H9 (cell line): ENCODE measurements at regions not wholly inside any gene's neighbourhood (a gene's known extent, or its start where the extent isn't known, plus 50 kb on each side); places are given as distances from the start of the nearest gene placed in this dataset.

Source experiments
- DNase-seq: peaks from one replicate; pipeline ENCODE4 v3.0.0-alpha.2; 2017
- H2AFZ ChIP-seq: one replicate; pipeline ENCODE4 v1.6.1; 2013; ENCODE audit warnings: mild to moderate bottlenecking, low read length, control low read depth, moderate library complexity
- H2AK5ac ChIP-seq: 2 replicates; pipeline ENCODE4 v1.6.1; 2013; ENCODE audit warnings: low read length, control low read depth, mixed read lengths; ENCODE audit not compliant: insufficient read length
- H2BK120ac ChIP-seq: one replicate; pipeline ENCODE4 v1.6.1; 2013; ENCODE audit warnings: low read depth, mild to moderate bottlenecking, low read length, control low read depth, inconsistent platforms; ENCODE audit not compliant: poor library complexity, severe bottlenecking
- H2BK12ac ChIP-seq: 2 replicates; pipeline ENCODE4 v1.6.1; 2013; ENCODE audit warnings: low read length, control low read depth, mixed read lengths, low read depth; ENCODE audit not compliant: insufficient read length
- H2BK15ac ChIP-seq: 2 replicates; pipeline ENCODE4 v1.6.1; 2013; ENCODE audit warnings: low read depth, low read length, control low read depth
- H2BK20ac ChIP-seq: one replicate; pipeline ENCODE4 v1.6.1; 2013; ENCODE audit warnings: low read depth, mild to moderate bottlenecking, low read length, control low read depth, inconsistent platforms; ENCODE audit not compliant: poor library complexity, severe bottlenecking
- H2BK5ac ChIP-seq: 2 replicates; pipeline ENCODE4 v1.6.1; 2013; ENCODE audit warnings: low read length, control low read depth, mixed read lengths; ENCODE audit not compliant: insufficient read length
- H3K14ac ChIP-seq: 2 replicates; pipeline ENCODE4 v1.6.1; 2013; ENCODE audit warnings: low read length, control low read depth; ENCODE audit not compliant: insufficient read depth
- H3K18ac ChIP-seq: 2 replicates; pipeline ENCODE4 v1.6.1; 2013; ENCODE audit warnings: low read depth, mild to moderate bottlenecking, mixed read lengths, low read length, control low read depth; ENCODE audit not compliant: insufficient read length
- H3K23ac ChIP-seq: 2 replicates; pipeline ENCODE4 v1.6.1; 2013; ENCODE audit warnings: low read length, control low read depth, mixed read lengths, low read depth; ENCODE audit not compliant: insufficient read length
- H3K23me2 ChIP-seq: 2 replicates; pipeline ENCODE4 v1.6.1; 2013; ENCODE audit warnings: low read depth, mild to moderate bottlenecking, mixed read lengths, low read length, control low read depth; ENCODE audit not compliant: insufficient read length, poor library complexity, severe bottlenecking
- H3K27ac ChIP-seq: 2 replicates; pipeline ENCODE4 v1.5.1; 2013; ENCODE audit warnings: low read length, control low read depth, mixed read lengths, low read depth; ENCODE audit not compliant: insufficient read length
- H3K27me3 ChIP-seq: 2 replicates; pipeline ENCODE4 v1.6.1; 2013; ENCODE audit warnings: low read length, control low read depth, inconsistent platforms; ENCODE audit not compliant: insufficient read depth
- H3K4ac ChIP-seq: 2 replicates; pipeline ENCODE4 v1.6.1; 2013; ENCODE audit warnings: low read depth, mild to moderate bottlenecking, control low read depth, inconsistent platforms, low read length, moderate library complexity
- H3K4me1 ChIP-seq: 2 replicates; pipeline ENCODE4 v1.6.1; 2013; ENCODE audit warnings: low read length, control low read depth, inconsistent platforms; ENCODE audit not compliant: insufficient read depth
- H3K4me2 ChIP-seq: 2 replicates; pipeline ENCODE4 v1.6.1; 2013; ENCODE audit warnings: low read length, control low read depth, mixed read lengths; ENCODE audit not compliant: insufficient read length, insufficient read depth
- H3K56ac ChIP-seq: 2 replicates; pipeline ENCODE4 v1.6.1; 2013; ENCODE audit warnings: low read depth, mild to moderate bottlenecking, mixed read lengths, low read length, control low read depth; ENCODE audit not compliant: insufficient read length
- H3K79me1 ChIP-seq: 2 replicates; pipeline ENCODE4 v1.6.1; 2013; ENCODE audit warnings: low read depth, mild to moderate bottlenecking, moderate library complexity, low read length, control low read depth, inconsistent platforms; ENCODE audit not compliant: insufficient read depth, poor library complexity, severe bottlenecking
- H3K79me2 ChIP-seq: 2 replicates; pipeline ENCODE4 v1.6.1; 2013; ENCODE audit warnings: low read length, control low read depth, inconsistent platforms; ENCODE audit not compliant: insufficient read depth
- H3K9ac ChIP-seq: 2 replicates; pipeline ENCODE4 v1.6.1; 2013; ENCODE audit warnings: low read length, control low read depth, mixed read lengths; ENCODE audit not compliant: insufficient read length; ENCODE audit errors: extremely low read depth
- H3K9me3 ChIP-seq: one replicate; pipeline ENCODE4 v1.6.1; 2013; ENCODE audit warnings: low read depth, low read length, inconsistent platforms; ENCODE audit not compliant: control insufficient read depth
- H3T11ph ChIP-seq: one replicate; pipeline ENCODE4 v1.6.1; 2013; ENCODE audit warnings: mild to moderate bottlenecking, low read length, control low read depth, inconsistent platforms
- H4K20me1 ChIP-seq: one replicate; pipeline ENCODE4 v1.6.1; 2013; ENCODE audit not compliant: control insufficient read depth, insufficient read length, insufficient read depth
- H4K5ac ChIP-seq: 2 replicates; pipeline ENCODE4 v1.6.1; 2013; ENCODE audit warnings: low read depth, mild to moderate bottlenecking, mixed read lengths, low read length, control low read depth; ENCODE audit not compliant: insufficient read length
- H4K8ac ChIP-seq: replicated peaks from 2 replicates; pipeline ENCODE4 v1.6.1; 2013; ENCODE audit warnings: low read length, control low read depth, mixed read lengths, low read depth; ENCODE audit not compliant: insufficient read length
- H4K91ac ChIP-seq: 2 replicates; pipeline ENCODE4 v1.6.1; 2013; ENCODE audit warnings: low read depth, mild to moderate bottlenecking, moderate library complexity, mixed read lengths, low read length, control low read depth; ENCODE audit not compliant: insufficient read length
- H3K27ac Mint-ChIP-seq, 3 experiments: 2 replicates in 2 of 3; 3 replicates in 1 of 3; pipeline ENCODE4 v1.8.0; 2020 to 2021; ENCODE audit warnings: mixed read lengths in 3 of 3, mild to moderate bottlenecking in 1 of 3, moderate library complexity in 1 of 3
- H3K27me3 Mint-ChIP-seq: 2 replicates; pipeline ENCODE4 v1.8.0; 2021; ENCODE audit warnings: low read depth, mild to moderate bottlenecking, moderate library complexity, mixed read lengths
- H3K36me3 Mint-ChIP-seq, 3 experiments: 2 replicates in 2 of 3; 3 replicates in 1 of 3; pipeline ENCODE4 v1.8.0; 2020 to 2021; ENCODE audit warnings: low read depth in 3 of 3, mixed read lengths in 3 of 3; ENCODE audit not compliant: insufficient read depth in 1 of 3
- H3K4me1 Mint-ChIP-seq, 2 experiments: 2 replicates each; pipeline ENCODE4 v1.8.0; 2020; ENCODE audit warnings: mixed read lengths in 2 of 2
- H3K4me3 Mint-ChIP-seq, 2 experiments: 2 replicates in 1 of 2; 3 replicates in 1 of 2; pipeline ENCODE4 v1.8.0; 2020 to 2021; ENCODE audit warnings: mild to moderate bottlenecking in 2 of 2, mixed read lengths in 2 of 2, moderate library complexity in 1 of 2
- H3K9me3 Mint-ChIP-seq, 2 experiments: 2 replicates in 1 of 2; 3 replicates in 1 of 2; pipeline ENCODE4 v1.8.0; 2020; ENCODE audit warnings: mild to moderate bottlenecking in 2 of 2, mixed read lengths in 2 of 2, moderate library complexity in 1 of 2
- WGBS: extraction: QIAGEN DNeasy Blood & Tissue Kit; methylation state at CpG from one replicate; pipeline ENCODE4 v1.1.7; 2013; ENCODE audit warnings: missing lambda C conversion rate, low lambda C conversion rate, mixed read lengths; ENCODE audit not compliant: insufficient read length; ENCODE audit errors: extremely low coverage; 5-methylcytosine and 5-hydroxymethylcytosine counted together
- TF ChIP-seq, protein P1 (sequence below): fragments of 200-600 bp; sonication (generic); conservative IDR thresholded peaks from 3 replicates; pipeline ENCODE4 v1.8.0; 2021; ENCODE audit warnings: antibody characterized with exemption, mild to moderate bottlenecking

DNA sequence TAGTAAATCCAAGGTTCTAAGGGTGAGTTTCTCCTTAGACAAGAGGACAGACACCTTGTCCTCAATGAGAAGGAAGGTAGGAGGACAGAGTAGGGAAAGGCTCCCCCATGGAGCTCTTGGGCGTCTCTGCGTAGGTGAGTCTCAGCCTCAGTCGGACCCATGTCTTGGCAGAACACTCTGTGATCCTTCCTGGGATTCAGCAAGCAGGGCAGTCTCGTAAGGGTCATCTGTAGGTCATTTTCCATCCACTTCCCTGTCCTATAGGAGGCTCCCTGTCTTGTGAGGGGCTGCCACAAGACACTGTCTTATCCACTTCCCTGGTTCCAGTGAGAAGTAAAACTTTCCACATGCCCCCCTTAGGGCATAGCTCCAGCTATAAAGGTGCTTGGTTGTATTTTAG lies 122.6 kb upstream of the TWIST2 start:
- no peak for DNase-seq
- no peak overlapping the region for H3K9ac ChIP-seq
- no peak overlapping the region for H3K27ac ChIP-seq
- no peak overlapping the region for H2AK5ac ChIP-seq
- H3K4me1 ChIP-seq, result no peaks in the 10 kb centered on the region
- H4K8ac ChIP-seq, result no peak overlapping the region
- H3K4me2 ChIP-seq, result no peak overlapping the region
- H3K9me3 ChIP-seq, result no peaks in the 10 kb centered on the region
- no peak overlapping the region for H3K14ac ChIP-seq
- Mint-ChIP-seq H3K27ac (no peak overlapping the region), H3K4me1 (peaks cover 2 to 6% of the 10 kb centered on the region in 2 experiments; a peak in 3 of 4 replicates), H3K4me3 (no peak overlapping the region), H3K9me3 (peaks cover 13 to 14% of the 10 kb centered on the region in 2 experiments), H3K36me3 (peaks cover 0 to 4% (median 3%) of the 10 kb centered on the region in 3 experiments; a peak in 4 of 7 replicates), H3K27me3 (peaks cover 22% of the 10 kb centered on the region)
- H3K23me2 ChIP-seq, result no peaks in the 10 kb centered on the region
- H3K79me1 ChIP-seq, result no peaks in the 10 kb centered on the region
- no peak overlapping the region for H2BK5ac ChIP-seq
- H3K4ac ChIP-seq, result no peak overlapping the region
- no peak overlapping the region for H2AFZ ChIP-seq
- H3K27me3 ChIP-seq, result no peaks in the 10 kb centered on the region
- H4K5ac ChIP-seq, result no peak overlapping the region
- no peak overlapping the region for H3K23ac ChIP-seq
- no peaks in the 10 kb centered on the region for H4K20me1 ChIP-seq
- H2BK120ac ChIP-seq, result no peak overlapping the region
- TF ChIP-seq, protein P1, sequence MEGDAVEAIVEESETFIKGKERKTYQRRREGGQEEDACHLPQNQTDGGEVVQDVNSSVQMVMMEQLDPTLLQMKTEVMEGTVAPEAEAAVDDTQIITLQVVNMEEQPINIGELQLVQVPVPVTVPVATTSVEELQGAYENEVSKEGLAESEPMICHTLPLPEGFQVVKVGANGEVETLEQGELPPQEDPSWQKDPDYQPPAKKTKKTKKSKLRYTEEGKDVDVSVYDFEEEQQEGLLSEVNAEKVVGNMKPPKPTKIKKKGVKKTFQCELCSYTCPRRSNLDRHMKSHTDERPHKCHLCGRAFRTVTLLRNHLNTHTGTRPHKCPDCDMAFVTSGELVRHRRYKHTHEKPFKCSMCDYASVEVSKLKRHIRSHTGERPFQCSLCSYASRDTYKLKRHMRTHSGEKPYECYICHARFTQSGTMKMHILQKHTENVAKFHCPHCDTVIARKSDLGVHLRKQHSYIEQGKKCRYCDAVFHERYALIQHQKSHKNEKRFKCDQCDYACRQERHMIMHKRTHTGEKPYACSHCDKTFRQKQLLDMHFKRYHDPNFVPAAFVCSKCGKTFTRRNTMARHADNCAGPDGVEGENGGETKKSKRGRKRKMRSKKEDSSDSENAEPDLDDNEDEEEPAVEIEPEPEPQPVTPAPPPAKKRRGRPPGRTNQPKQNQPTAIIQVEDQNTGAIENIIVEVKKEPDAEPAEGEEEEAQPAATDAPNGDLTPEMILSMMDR, result no peak
- H2BK20ac ChIP-seq, result no peak overlapping the region
- no peak overlapping the region for H3K56ac ChIP-seq
- H2BK12ac ChIP-seq, result no peak overlapping the region
- no peak overlapping the region for H3K18ac ChIP-seq
- no peaks in the 10 kb centered on the region for H3K79me2 ChIP-seq
- H4K91ac ChIP-seq, result no peak overlapping the region
- H2BK15ac ChIP-seq, result no peak overlapping the region
- H3T11ph ChIP-seq, result no peak overlapping the region
- WGBS, result no CpG with 5 or more reads among the region's 4 CpGs
